HepG2 (cell line): ENCODE measurements at regions not wholly inside any gene's neighbourhood (a gene's known extent, or its start where the extent isn't known, plus 50 kb on each side); places are given as distances from the start of the nearest gene placed in this dataset.

Experiments
- ATAC-seq: fragments of 200-7000 bp; cut with Tn5 transposase; 3 replicates; pipeline ENCODE4 v1.9.1; 2020; ENCODE audit warnings: mild to moderate bottlenecking, moderate library complexity
- BruUV-seq: library from RNA; stranded (reverse); fragments of 400-500 nt; replicated peaks from 2 replicates; lab custom pipeline; 2021; lab: Mats Ljungman, UMichigan
- CTCF ChIA-PET: fragments of 300-600 bp; formaldehyde crosslinking; extraction: SDS; loops from one replicate; lab custom pipeline; 2021; ENCODE audit warnings: low total read pairs, inconsistent platforms, low intra/inter-chr PET ratio; lab: Yijun Ruan, JAX
- POLR2A ChIA-PET: fragments of 350-600 bp; sonication (Branson Sonifier 250); formaldehyde crosslinking; loops from one replicate; lab custom pipeline; 2020; ENCODE audit warnings: antibody characterized with exemption, inconsistent platforms; lab: Yijun Ruan, JAX
- DNase-seq: peaks from one replicate; pipeline ENCODE4 v3.0.0-alpha.2; 2015; ENCODE audit warnings: low spot score
- FAIRE-seq: peaks from 3 replicates; lab custom pipeline; 2011; peaks lifted over from hg19 to GRCh38; lab: Jason Lieb, UNC
- H2AFZ ChIP-seq: one replicate; pipeline ENCODE4 v1.6.1; 2011; ENCODE audit warnings: low read length, inconsistent platforms
- H3K27ac ChIP-seq: fragments of 300-600 bp; 3 replicates; pipeline ENCODE4 v1.8.0; 2011; ENCODE audit warnings: mixed run types, mild to moderate bottlenecking, mixed read lengths, low read length, inconsistent platforms; ENCODE audit not compliant: insufficient read depth; ENCODE audit errors: extremely low read length
- H3K27me3 ChIP-seq, 2 experiments: fragments of 200-600 bp in 1 of 2; 2 replicates in 1 of 2; 3 replicates in 1 of 2; pipeline versions ENCODE4 v1.6.0 to v1.8.0; 2011; ENCODE audit warnings: low read length in 2 of 2, mild to moderate bottlenecking in 2 of 2, moderate library complexity in 2 of 2, inconsistent platforms in 1 of 2; ENCODE audit not compliant: insufficient read depth in 2 of 2, control insufficient read depth in 1 of 2
- H3K36me3 ChIP-seq, 2 experiments: fragments of 200-600 bp in 1 of 2; replicated peaks in 1 of 2; 2 replicates in 1 of 2; 3 replicates in 1 of 2; pipeline versions ENCODE4 v1.5.1 to v1.8.0; 2011; ENCODE audit warnings: low read length in 2 of 2, inconsistent platforms in 1 of 2; ENCODE audit not compliant: insufficient read depth in 2 of 2, control insufficient read depth in 1 of 2
- H3K4me1 ChIP-seq: 2 replicates; pipeline ENCODE4 v1.5.1; 2012; ENCODE audit warnings: low read length, inconsistent platforms; ENCODE audit not compliant: insufficient read depth
- H3K4me2 ChIP-seq: 2 replicates; pipeline ENCODE4 v1.6.0; 2011; ENCODE audit warnings: low read depth, low read length, inconsistent platforms
- H3K4me3 ChIP-seq, 3 experiments: fragments of 200-600 bp in 1 of 3; sonication (generic), shearing (Covaris generic) in 1 of 3; replicated peaks in 1 of 3; 2 replicates each; pipeline ENCODE4 v1.5.1; 2011 to 2016; ENCODE audit warnings: low read length in 3 of 3, inconsistent platforms in 2 of 3, low read depth in 2 of 3, mild to moderate bottlenecking in 2 of 3, control low read depth in 1 of 3, mixed read lengths in 1 of 3; ENCODE audit not compliant: insufficient read depth in 1 of 3
- H3K79me2 ChIP-seq: one replicate; pipeline ENCODE4 v1.6.1; 2011; ENCODE audit warnings: low read length, inconsistent platforms; ENCODE audit not compliant: insufficient read depth
- H3K9ac ChIP-seq: 2 replicates; pipeline ENCODE4 v1.6.0; 2011; ENCODE audit warnings: mild to moderate bottlenecking, low read depth, low read length, inconsistent platforms; ENCODE audit not compliant: insufficient read depth
- H3K9me3 ChIP-seq: 2 replicates; pipeline ENCODE4 v1.5.1; 2012; ENCODE audit warnings: mild to moderate bottlenecking, low read length
- H4K20me1 ChIP-seq: 2 replicates; pipeline ENCODE4 v1.6.0; 2011; ENCODE audit warnings: inconsistent platforms, mild to moderate bottlenecking, low read length, moderate library complexity; ENCODE audit not compliant: insufficient read depth
- ARNTL ChIP-seq: sonication (generic); formaldehyde crosslinking; IDR thresholded peaks from 2 replicates; pipeline ENCODE4 v1.4.0; 2020; ENCODE audit warnings: mild to moderate bottlenecking, missing genetic modification reagents
- CBX5 ChIP-seq: sonication (generic); formaldehyde crosslinking; IDR thresholded peaks from 2 replicates; pipeline ENCODE4 v1.4.0; 2020; ENCODE audit warnings: missing genetic modification reagents, borderline replicate concordance
- ETV5 ChIP-seq: IDR thresholded peaks from 2 replicates; pipeline ENCODE4 v1.6.1; 2018; ENCODE audit warnings: missing biosample characterization, missing genetic modification reagents, inconsistent platforms, borderline replicate concordance
- HOXA5 ChIP-seq: sonication (generic); formaldehyde crosslinking; IDR thresholded peaks from 2 replicates; pipeline ENCODE4 v1.4.0; 2020; ENCODE audit warnings: missing genetic modification reagents
- HOXA9 ChIP-seq: sonication (generic); formaldehyde crosslinking; IDR thresholded peaks from 2 replicates; pipeline ENCODE4 v1.8.1; 2022; ENCODE audit warnings: missing genetic modification reagents, mild to moderate bottlenecking, moderate library complexity, borderline replicate concordance
- JDP2 ChIP-seq: sonication (generic); formaldehyde crosslinking; IDR thresholded peaks from 2 replicates; pipeline ENCODE4 v1.8.1; 2022; ENCODE audit warnings: missing genetic modification reagents, borderline replicate concordance
- MTF2 ChIP-seq: sonication (generic); formaldehyde crosslinking; IDR thresholded peaks from 2 replicates; pipeline ENCODE4 v1.5.0; 2020; ENCODE audit warnings: missing genetic modification reagents, borderline replicate concordance
- PATZ1 ChIP-seq: sonication (generic); formaldehyde crosslinking; IDR thresholded peaks from 2 replicates; pipeline ENCODE4 v1.4.0; 2020; ENCODE audit warnings: missing genetic modification reagents
- POLR2AphosphoS5 ChIP-seq: IDR thresholded peaks from 2 replicates; pipeline ENCODE4 v1.6.1; 2012; ENCODE audit warnings: low read depth, low read length
- TAF1 ChIP-seq: sonication (generic); formaldehyde crosslinking; IDR thresholded peaks from 2 replicates; pipeline ENCODE4 v1.4.0; 2020; ENCODE audit warnings: missing genetic modification reagents
- XRCC5 ChIP-seq: fragments of 200-400 bp; formaldehyde crosslinking; optimal IDR thresholded peaks from 2 replicates; pipeline ENCODE3; 2017; ENCODE audit warnings: mild to moderate bottlenecking, low read length
- ZBTB33 ChIP-seq: sonication (generic); formaldehyde crosslinking; IDR thresholded peaks from 2 replicates; pipeline ENCODE4 v1.4.0; 2020; ENCODE audit warnings: missing genetic modification reagents
- ZBTB37 ChIP-seq: sonication (generic); formaldehyde crosslinking; IDR thresholded peaks from 2 replicates; pipeline ENCODE4 v1.4.0; 2020; ENCODE audit warnings: mild to moderate bottlenecking, missing genetic modification reagents
- ZMAT5 ChIP-seq: sonication (generic); formaldehyde crosslinking; IDR thresholded peaks from 2 replicates; pipeline ENCODE4 v1.5.0; 2020; ENCODE audit warnings: mild to moderate bottlenecking, low read depth, missing genetic modification reagents, borderline replicate concordance
- ZNF160 ChIP-seq: sonication (generic); formaldehyde crosslinking; IDR thresholded peaks from 2 replicates; pipeline ENCODE4 v1.8.0; 2022; ENCODE audit warnings: mild to moderate bottlenecking, inconsistent platforms, missing genetic modification reagents
- ZNF446 ChIP-seq: sonication (generic); formaldehyde crosslinking; IDR thresholded peaks from 2 replicates; pipeline ENCODE4 v1.5.0; 2020; ENCODE audit warnings: mild to moderate bottlenecking, missing genetic modification reagents
- ZNF572 ChIP-seq: sonication (generic); formaldehyde crosslinking; IDR thresholded peaks from 2 replicates; pipeline ENCODE4 v1.5.1; 2020; ENCODE audit warnings: mild to moderate bottlenecking, missing genetic modification reagents
- ZNF704 ChIP-seq: sonication (generic); formaldehyde crosslinking; IDR thresholded peaks from 2 replicates; pipeline ENCODE4 v1.8.1; 2023; ENCODE audit warnings: mild to moderate bottlenecking, inconsistent platforms, moderate library complexity, missing genetic modification reagents, borderline replicate concordance
- WGBS: methylation state at CpG from one replicate; pipeline ENCODE4 v1.1.6; 2017; ENCODE audit warnings: low lambda C conversion rate; 5-methylcytosine and 5-hydroxymethylcytosine counted together
- in situ Hi-C: cut with HindIII; loops from 2 replicates; pipeline ENCODE4 v1.10.0; 2017; ENCODE audit warnings: low pct_unique_long_range_greater_than_20kb; ENCODE audit not compliant: extremely low pct_ligation_motif_present
- intact Hi-C: fragments of 100-400 bp; cut with micrococcal nuclease; formaldehyde crosslinking; loops from one replicate; pipeline ENCODE4 v1.10.0; 2022; ENCODE audit not compliant: unreplicated experiment

GRCh38 chr5:118551716-118552115 lies 436.6 kb downstream of the DTWD2 start:
- H3K9ac ChIP-seq, result no peak overlapping the region
- no peaks in the 10 kb centered on the region; a peak in 1 of 5 replicates for H3K27me3 ChIP-seq
- H3K27ac ChIP-seq, result no peak overlapping the region
- TF ChIP-seq ZBTB33 (CRISPR knock-in tag), result no peak
- no peak for TF ChIP-seq ZBTB37
- no peak for TF ChIP-seq PATZ1 (CRISPR knock-in tag)
- TF ChIP-seq CBX5 (CRISPR knock-in tag), result no peak
- no peak for TF ChIP-seq ARNTL (CRISPR knock-in tag)
- TF ChIP-seq ZNF446 (CRISPR knock-in tag), result no peak
- TF ChIP-seq TAF1 (CRISPR knock-in tag), result no peak
- no peak for TF ChIP-seq ZNF572 (CRISPR knock-in tag)
- no peak for TF ChIP-seq POLR2AphosphoS5
- no peak for TF ChIP-seq ETV5
- no peak for TF ChIP-seq MTF2 (CRISPR knock-in tag)
- TF ChIP-seq XRCC5, result no peak
- no peak for TF ChIP-seq JDP2
- no peak for TF ChIP-seq HOXA5 (CRISPR knock-in tag)
- TF ChIP-seq HOXA9 (CRISPR knock-in tag), result no peak
- TF ChIP-seq ZNF704, result no peak
- TF ChIP-seq ZNF160 (CRISPR knock-in tag), result no peak
- no peak for TF ChIP-seq ZMAT5 (CRISPR knock-in tag)
- TF ChIP-seq, all 625 proteins: peak for 0
- H3K36me3 ChIP-seq, result no peaks in the 10 kb centered on the region
- no peak for ATAC-seq
- in situ Hi-C loops (no loop called here), intact Hi-C loops (no loop called here)
- CTCF ChIA-PET, result no interaction called here
- H3K4me1 ChIP-seq, result no peaks in the 10 kb centered on the region
- POLR2A ChIA-PET, result no interaction called here
- 0% methylated on average over 1 of the region's 1 CpG for WGBS
- DNase-seq, result no peak
- H4K20me1 ChIP-seq, result no peaks in the 10 kb centered on the region
- no peak overlapping the region for H3K4me3 ChIP-seq
- no peak overlapping the region for H2AFZ ChIP-seq
- FAIRE-seq, result no peak
- H3K4me2 ChIP-seq, result no peak overlapping the region
- H3K9me3 ChIP-seq, result no peaks in the 10 kb centered on the region
- no TSS peak for BruUV-seq
- H3K79me2 ChIP-seq, result no peaks in the 10 kb centered on the region
